ENCODE measurements at regions not wholly inside any gene's neighbourhood (a gene's known extent, or its start where the extent isn't known, plus 50 kb on each side); places are given as distances from the start of the nearest gene placed in this dataset.
"Not testable (repeated sequence)": the region's sequence is repeated elsewhere in the genome, so short reads cannot be mapped to it uniquely, and the experiment has no call there.

DNA sequence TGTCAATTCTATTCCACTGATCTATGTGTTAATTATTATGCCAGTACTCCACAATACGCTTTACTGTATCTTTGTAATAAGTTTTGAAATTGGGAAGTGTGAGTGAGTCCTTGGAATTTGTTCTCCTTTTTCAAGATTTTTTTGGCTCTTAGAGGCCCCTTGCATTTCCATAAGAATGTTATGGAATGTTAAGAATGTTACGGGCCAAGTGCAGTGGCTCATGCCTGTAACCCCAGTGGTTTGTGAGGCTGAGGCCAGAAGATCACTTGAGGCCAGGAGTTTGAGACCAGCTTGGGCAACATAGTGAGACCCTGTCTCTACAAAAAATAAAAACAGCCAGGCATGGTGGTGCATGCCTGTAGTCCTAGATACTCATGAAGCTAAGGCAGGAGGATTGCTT lies 167.6 kb upstream of the CXorf66 start:
- H3K9me3 Mint-ChIP-seq: no peaks in the 10 kb centered on the region
- no peak overlapping the region for H3K4me3 Mint-ChIP-seq
- no peak for DNase-seq
- TF ChIP-seq, protein P1, sequence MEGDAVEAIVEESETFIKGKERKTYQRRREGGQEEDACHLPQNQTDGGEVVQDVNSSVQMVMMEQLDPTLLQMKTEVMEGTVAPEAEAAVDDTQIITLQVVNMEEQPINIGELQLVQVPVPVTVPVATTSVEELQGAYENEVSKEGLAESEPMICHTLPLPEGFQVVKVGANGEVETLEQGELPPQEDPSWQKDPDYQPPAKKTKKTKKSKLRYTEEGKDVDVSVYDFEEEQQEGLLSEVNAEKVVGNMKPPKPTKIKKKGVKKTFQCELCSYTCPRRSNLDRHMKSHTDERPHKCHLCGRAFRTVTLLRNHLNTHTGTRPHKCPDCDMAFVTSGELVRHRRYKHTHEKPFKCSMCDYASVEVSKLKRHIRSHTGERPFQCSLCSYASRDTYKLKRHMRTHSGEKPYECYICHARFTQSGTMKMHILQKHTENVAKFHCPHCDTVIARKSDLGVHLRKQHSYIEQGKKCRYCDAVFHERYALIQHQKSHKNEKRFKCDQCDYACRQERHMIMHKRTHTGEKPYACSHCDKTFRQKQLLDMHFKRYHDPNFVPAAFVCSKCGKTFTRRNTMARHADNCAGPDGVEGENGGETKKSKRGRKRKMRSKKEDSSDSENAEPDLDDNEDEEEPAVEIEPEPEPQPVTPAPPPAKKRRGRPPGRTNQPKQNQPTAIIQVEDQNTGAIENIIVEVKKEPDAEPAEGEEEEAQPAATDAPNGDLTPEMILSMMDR (IDR thresholded peaks at IDR 0.05): no peak
- H3K27me3 Mint-ChIP-seq: no peaks in the 10 kb centered on the region
- ATAC-seq (ENCODE audit: low read depth): no peak
- POLR2A ChIA-PET: no interaction called here
- H3K36me3 Mint-ChIP-seq (ENCODE audit: low read depth): no peaks in the 10 kb centered on the region
- intact Hi-C loops (cut with micrococcal nuclease): no loop called here
- no peak overlapping the region for H3K27ac Mint-ChIP-seq
- CTCF ChIA-PET: no interaction called here
- no peaks in the 10 kb centered on the region for H3K4me1 Mint-ChIP-seq

DNA sequence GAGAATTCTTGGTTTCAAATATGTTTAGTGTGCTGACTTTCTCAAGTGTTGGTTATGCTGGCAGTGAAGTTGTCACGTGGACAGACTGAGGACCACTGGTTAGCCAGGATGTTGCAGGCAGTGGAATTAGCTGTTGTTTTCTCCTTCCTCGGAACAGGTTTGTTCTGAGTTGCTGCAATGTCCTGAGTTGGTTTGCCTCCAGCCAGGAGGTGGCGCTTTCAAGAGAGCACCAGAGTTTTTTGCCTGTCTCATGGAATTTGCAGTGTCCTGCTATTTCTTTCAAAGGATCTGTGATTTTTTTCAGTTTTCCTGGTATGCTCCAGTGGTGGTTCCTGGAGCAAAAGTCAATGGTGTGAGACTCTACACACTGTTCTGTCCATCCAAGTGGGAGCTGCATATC lies 158.1 kb upstream of the CXorf66 start:
- intact Hi-C loops (cut with micrococcal nuclease): no loop called here

DNA sequence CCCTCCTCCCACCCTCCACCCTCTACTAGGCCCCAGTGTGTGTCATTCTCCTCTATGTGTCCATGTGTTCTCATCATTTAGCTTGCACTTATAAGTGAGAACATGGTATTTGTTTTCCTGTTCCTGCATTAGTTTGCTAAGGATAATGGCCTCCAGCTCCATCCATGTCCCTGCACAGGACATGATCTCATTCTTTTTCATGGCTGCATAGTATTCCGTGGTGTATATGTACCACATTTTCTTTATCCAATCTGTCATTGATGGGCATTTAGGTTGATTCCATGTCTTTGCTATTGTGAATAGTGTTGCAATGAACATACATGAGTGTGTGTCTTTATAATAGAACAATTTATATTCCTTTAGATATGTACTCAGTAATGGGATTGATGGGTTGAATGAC lies 148.7 kb upstream of the CXorf66 start:
- DNase-seq; H3K27ac Mint-ChIP-seq; H3K9me3 Mint-ChIP-seq; H3K27me3 Mint-ChIP-seq; ATAC-seq (ENCODE audit: low read depth); H3K4me3 Mint-ChIP-seq; POLR2A ChIA-PET; intact Hi-C loops (cut with micrococcal nuclease); H3K36me3 Mint-ChIP-seq (ENCODE audit: low read depth); CTCF ChIA-PET; H3K4me1 Mint-ChIP-seq: not testable (repeated sequence)

More for the DNA sequence above, 158.1 kb upstream of the CXorf66 start:
- H3K36me3 Mint-ChIP-seq (ENCODE audit: low read depth): no peaks in the 10 kb centered on the region
- DNase-seq (no peak), ATAC-seq (ENCODE audit: low read depth) (no peak)
- H3K27ac Mint-ChIP-seq: no peak overlapping the region
- H3K4me3 Mint-ChIP-seq: no peak overlapping the region
- H3K27me3 Mint-ChIP-seq: no peaks in the 10 kb centered on the region
- TF ChIP-seq, protein P1 (IDR thresholded peaks at IDR 0.05): no peak
- CTCF ChIA-PET: no interaction called here
- H3K4me1 Mint-ChIP-seq: no peaks in the 10 kb centered on the region
- POLR2A ChIA-PET: no interaction called here
- H3K9me3 Mint-ChIP-seq: peaks cover 2% of the 10 kb centered on the region

DNA sequence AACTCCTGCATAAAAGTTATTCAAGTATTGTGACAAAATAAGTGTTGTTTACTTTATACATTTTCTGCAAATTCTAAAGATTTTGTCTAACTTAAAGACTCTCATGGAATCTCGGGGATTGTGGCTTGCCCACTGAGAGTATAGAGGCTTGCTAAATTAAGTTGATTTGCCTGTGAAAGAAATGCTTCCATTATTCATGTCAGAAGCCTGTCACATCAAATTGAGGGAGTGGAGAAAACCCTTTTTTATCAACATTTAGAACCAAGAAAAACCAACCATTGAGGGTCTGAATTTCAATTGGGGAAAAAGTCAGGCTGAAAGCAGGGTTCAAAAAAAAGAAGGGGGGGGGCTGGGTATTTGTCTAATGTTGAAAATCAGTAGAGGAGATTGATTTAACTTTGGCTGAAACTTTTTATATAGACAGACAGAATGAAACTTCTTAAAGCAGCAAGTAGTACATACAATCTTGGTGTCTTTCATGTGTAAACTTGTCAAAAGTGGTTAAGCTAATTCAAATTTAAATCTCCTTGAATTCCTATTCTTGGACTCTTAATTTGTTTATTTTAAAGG lies 144.8 kb upstream of the CXorf66 start:
- TF ChIP-seq, protein P1 (IDR thresholded peaks at IDR 0.05): no peak
- H3K4me3 Mint-ChIP-seq: no peak overlapping the region
- H3K9me3 Mint-ChIP-seq: no peaks in the 10 kb centered on the region
- DNase-seq: no peak
- no peaks in the 10 kb centered on the region for H3K36me3 Mint-ChIP-seq (ENCODE audit: low read depth)
- ATAC-seq (ENCODE audit: low read depth): no peak
- no peak overlapping the region for H3K27ac Mint-ChIP-seq
- ChIA-PET CTCF (no interaction called here), POLR2A (no interaction called here)
- H3K27me3 Mint-ChIP-seq: no peaks in the 10 kb centered on the region
- H3K4me1 Mint-ChIP-seq: no peaks in the 10 kb centered on the region
- intact Hi-C loops (cut with micrococcal nuclease): no loop called here

DNA sequence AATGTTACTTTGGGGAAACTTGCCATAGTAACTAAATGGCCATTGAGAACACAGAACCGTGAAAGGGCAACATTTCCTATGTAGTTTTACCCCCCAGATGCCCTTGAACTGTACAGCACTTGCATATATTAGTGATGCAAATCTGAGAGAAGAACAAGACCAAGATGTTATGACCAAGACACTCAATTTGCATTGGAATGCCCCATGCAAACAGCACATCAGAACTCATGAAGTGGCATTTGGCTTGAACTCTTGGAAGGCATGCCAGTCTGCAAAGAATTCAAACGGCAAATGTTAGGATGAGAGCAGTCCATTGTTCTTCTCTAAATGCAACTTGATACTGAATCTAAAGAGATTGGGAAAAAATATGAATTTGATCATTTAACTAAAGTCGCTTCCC lies 139.4 kb upstream of the CXorf66 start:
- Mint-ChIP-seq H3K27me3 (no peaks in the 10 kb centered on the region), H3K9me3 (no peaks in the 10 kb centered on the region), H3K4me1 (no peaks in the 10 kb centered on the region), H3K4me3 (no peak overlapping the region), H3K27ac (no peak overlapping the region), H3K36me3 (ENCODE audit: low read depth) (no peaks in the 10 kb centered on the region)
- POLR2A ChIA-PET: no interaction called here
- CTCF ChIA-PET: no interaction called here
- DNase-seq (no peak), ATAC-seq (ENCODE audit: low read depth) (no peak)
- TF ChIP-seq, protein P1 (IDR thresholded peaks at IDR 0.05): no peak
- intact Hi-C loops (cut with micrococcal nuclease): no loop called here

DNA sequence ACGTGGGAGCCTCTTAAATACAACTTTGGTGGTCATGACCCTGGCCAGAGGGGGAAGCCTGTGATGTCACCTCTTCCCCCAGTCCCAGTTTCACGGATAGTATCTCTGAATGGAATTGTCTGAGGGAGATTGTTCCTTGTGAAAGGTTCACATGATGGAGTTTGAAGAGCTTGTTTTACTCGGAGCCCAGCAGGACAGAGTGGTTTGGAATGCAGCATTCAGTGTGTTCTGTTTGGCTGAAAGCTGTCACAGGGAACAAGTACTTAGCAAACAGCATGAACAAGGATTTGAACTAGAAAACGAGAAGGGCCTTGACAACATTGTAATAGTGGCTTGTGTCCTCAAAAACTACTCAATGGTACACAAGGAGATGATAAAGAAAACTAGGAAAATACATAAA lies 133.9 kb upstream of the CXorf66 start:
- Mint-ChIP-seq H3K4me1 (no peaks in the 10 kb centered on the region), H3K4me3 (no peak overlapping the region), H3K27ac (no peak overlapping the region), H3K27me3 (peaks cover 5% of the 10 kb centered on the region), H3K9me3 (no peaks in the 10 kb centered on the region), H3K36me3 (ENCODE audit: low read depth) (no peaks in the 10 kb centered on the region)
- DNase-seq: no peak
- TF ChIP-seq, protein P1 (IDR thresholded peaks at IDR 0.05): no peak
- intact Hi-C loops (cut with micrococcal nuclease): no loop called here
- ChIA-PET CTCF (no interaction called here), POLR2A (no interaction called here)
- no peak for ATAC-seq (ENCODE audit: low read depth)

Data from activated B cell treated with CpG ODN at 0.5 μM for 24 hours (primary cell).